ENCODE measurements at regions not wholly inside any gene's neighbourhood (a gene's known extent, or its start where the extent isn't known, plus 50 kb on each side); places are given as distances from the start of the nearest gene placed in this dataset.

DNA sequence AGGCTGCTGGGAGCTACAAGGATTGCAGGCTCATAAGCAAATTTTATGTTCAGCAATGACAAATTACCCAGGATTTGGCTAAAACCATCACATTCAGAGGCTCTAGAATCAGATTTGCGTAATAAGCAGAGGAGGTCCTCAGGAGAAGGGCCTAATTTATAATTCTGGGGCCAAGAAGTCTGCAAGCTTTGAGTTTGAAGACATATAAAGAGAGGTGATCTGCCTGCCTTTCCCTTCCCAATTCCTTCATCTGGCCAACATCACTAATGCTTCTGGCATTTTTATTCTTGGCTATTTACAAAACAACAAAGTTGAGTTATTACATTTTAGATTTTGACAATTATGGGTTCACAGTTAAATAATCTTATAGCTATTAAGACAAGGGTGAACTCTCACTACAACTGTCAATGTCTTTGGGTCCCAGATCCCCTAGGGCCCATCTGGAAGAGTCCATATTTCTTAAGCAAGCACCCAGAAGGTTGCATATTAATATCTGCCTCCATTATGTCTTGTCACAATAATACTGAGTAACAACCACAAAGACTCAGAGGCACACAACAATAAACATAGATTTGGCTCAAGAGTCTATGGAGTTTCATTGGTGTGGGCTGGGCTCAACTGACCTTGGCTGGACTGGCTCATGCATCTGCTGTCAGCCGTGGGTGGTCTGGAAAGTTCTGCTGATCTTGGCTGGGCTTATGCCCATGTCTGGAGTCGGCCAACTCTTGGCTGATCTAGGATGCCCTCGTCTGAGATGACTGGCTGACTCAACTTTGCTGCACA lies 67.2 kb upstream of the CD82 start:
- DNase-seq, result no peak

GRCh38 chr11:44502506-44502905 lies 63.0 kb upstream of the CD82 start:
- DNase-seq, result no peak

GRCh38 chr11:44505581-44506054 lies 59.8 kb upstream of the CD82 start:
- no peak for DNase-seq

DNA sequence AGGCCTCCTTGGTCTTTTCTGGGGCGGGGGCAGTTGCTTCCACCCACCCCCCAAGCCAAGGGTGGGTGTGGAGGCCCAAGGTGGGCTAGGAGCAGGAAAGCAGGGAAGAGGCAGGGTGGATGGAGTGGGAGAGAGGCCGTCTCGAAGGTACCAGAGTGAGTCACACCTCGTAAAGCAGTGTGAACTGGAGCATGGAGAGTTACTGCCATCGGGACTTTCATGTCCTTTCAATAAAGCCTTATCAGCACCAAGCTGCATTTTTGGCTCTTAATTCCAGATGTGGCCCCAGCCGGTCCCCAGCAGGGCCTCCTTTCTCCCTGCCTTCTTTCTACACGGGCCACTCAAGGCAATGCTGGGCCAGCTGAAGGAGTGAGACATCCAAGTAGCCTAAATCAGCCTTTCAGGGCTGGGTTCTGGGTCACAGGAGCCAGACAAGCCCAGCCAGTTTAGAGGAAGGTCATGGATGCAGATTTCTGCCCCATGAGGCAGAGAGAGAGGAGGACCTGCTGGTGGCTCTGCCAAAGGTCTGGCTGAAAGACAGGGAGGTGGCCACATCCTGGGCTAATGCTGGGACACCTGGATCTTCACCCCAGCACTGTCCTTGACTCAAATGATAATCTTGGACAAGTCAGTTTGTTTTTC lies 59.0 kb upstream of the CD82 start:
- DNase-seq, result peak; percentile 33

- DNase-seq, result no peak
Measured at GRCh38 chr11:44507491-44507890, 58.0 kb upstream of the CD82 start.

GRCh38 chr11:44507896-44508445 lies 57.5 kb upstream of the CD82 start:
- no peak for DNase-seq

- DNase-seq, result no peak
Measured at GRCh38 chr11:44509296-44509695, 56.2 kb upstream of the CD82 start.

DNA sequence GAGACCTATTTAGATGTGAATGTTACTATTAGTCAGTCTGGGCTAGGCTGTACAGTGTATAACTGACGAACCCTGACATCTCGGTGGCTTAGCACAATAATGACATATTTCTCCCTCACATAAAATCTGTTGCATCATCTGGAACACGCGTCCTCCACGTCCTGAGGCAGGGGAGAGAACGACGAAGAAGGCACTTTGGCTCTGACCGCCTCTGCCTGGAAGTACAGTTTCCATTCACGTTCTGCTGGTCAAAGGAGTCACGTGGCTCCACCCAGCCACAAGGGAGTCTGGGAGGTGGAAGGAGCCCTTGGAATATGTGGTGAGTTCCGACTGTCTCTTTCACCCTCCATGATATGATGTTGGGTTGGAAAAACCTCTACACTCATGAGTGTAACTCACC lies 55.1 kb upstream of the CD82 start:
- DNase-seq, result no peak

DNA sequence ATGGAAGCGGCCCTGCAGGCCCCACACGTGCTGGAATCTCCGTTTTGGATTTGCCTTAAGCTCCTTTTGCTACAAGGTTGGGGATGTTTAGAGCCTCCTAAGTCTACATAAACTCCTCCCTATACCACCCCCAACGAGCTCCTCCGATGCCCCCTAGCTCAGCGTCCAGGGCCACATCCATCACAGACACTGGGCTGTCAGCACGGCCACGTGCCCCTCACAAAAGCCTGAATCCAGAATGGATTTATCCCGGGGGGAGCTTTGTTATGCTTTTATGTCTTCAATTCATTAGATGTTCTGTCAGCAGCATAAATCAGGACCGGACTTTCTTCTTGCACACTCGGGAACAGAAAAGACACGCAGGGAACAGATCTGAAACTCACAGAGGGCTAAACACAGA lies 52.6 kb upstream of the CD82 start:
- no peak for DNase-seq

- DNase-seq, result no peak
Measured at GRCh38 chr11:44515048-44515447, 50.4 kb upstream of the CD82 start.
